Fibroblast of pulmonary artery (primary cell): ENCODE measurements at regions not wholly inside any gene's neighbourhood (a gene's known extent, or its start where the extent isn't known, plus 50 kb on each side); places are given as distances from the start of the nearest gene placed in this dataset.

Source experiments
- DNase-seq: peaks from one replicate; pipeline ENCODE4 v3.0.0-alpha.2; 2010; ENCODE audit warnings: low read depth
- H3K4me3 ChIP-seq: replicated peaks from 2 replicates; pipeline ENCODE4 v1.5.1; 2011; ENCODE audit warnings: low read depth, mild to moderate bottlenecking, control low read depth, low read length, moderate library complexity
- TF ChIP-seq, protein P1 (sequence below): IDR thresholded peaks from 2 replicates; pipeline ENCODE4 v1.5.1; 2011; ENCODE audit warnings: mild to moderate bottlenecking, control low read depth, low read length, inconsistent platforms; ENCODE audit errors: missing control alignments

DNA sequence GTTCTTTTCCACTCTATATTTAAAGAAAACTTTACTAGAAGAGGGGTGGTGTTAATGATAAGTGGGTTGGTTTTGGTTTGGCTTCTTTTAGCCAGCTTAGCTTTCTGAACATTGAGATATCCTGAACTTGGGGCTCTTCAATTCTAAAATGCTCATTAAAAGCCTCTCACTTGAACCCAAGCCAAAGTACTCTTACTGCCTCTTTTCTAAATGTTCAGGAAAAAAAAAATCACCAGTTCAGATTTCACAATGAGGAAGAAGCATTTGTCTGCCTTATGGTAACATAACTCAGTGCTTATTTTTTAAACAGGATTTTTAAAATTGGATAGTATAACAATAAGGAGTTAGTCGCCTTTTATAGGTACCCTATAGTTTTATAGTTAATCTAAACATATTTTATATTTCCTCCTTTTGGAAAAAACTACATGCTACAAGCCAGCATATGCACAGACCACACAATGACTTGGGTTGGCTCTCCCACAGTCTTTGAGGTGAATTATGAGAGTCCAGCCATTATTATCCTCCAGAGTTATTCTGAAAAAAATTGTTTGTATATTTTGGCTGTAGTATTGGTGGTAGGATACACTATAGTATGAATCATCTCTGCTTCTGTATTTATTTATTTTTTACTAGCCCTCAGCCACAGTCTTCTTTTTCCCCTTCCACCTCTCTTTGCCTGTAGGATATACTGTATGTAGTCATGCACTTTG, 195.5 kb upstream of the TMPO start:
- H3K4me3 ChIP-seq: no peak overlapping the region
- DNase-seq: no peak
- TF ChIP-seq, protein P1, sequence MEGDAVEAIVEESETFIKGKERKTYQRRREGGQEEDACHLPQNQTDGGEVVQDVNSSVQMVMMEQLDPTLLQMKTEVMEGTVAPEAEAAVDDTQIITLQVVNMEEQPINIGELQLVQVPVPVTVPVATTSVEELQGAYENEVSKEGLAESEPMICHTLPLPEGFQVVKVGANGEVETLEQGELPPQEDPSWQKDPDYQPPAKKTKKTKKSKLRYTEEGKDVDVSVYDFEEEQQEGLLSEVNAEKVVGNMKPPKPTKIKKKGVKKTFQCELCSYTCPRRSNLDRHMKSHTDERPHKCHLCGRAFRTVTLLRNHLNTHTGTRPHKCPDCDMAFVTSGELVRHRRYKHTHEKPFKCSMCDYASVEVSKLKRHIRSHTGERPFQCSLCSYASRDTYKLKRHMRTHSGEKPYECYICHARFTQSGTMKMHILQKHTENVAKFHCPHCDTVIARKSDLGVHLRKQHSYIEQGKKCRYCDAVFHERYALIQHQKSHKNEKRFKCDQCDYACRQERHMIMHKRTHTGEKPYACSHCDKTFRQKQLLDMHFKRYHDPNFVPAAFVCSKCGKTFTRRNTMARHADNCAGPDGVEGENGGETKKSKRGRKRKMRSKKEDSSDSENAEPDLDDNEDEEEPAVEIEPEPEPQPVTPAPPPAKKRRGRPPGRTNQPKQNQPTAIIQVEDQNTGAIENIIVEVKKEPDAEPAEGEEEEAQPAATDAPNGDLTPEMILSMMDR: no peak

DNA sequence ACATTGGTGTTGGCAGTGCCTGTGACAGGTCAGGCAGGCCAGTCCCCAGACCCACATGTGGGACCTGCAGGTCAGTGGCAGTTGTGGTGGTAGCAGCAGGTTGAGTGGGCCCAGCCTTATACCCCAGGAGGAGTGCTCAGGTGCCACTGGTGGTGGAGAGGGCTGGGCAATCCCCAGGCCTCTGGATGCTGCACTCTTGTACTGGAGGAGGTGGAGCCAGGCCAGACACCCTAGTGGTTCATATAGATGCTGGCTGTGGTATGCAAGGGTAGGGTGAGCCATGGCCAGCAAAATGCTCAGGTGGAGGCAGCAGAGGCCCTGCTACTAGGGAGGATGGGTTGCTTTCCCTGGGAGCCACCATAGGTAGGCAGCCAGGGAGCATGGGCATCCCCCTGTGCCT, 190.4 kb upstream of the TMPO start:
- H3K4me3 ChIP-seq: no peak overlapping the region
- TF ChIP-seq, protein P1: no peak
- no peak for DNase-seq

DNA sequence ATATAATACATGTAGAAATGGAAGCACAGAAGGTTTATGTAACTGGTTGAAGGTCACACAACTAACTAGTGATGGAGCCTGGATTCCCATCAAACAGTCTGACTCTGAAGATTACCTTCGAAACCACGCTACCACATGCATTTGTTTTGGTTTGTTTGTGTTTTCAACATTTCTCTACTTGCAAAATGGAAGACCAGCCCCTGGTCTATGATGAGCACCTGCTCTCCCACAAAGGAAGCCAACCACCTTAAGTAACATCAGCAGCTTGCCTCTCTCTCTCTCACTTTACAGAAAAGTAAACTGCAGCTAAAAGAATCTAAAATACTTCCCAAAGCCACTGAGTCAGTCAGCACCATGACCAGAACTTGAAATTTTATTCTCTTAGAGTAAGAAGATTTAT, 186.9 kb upstream of the TMPO start:
- no peak for DNase-seq
- no peak overlapping the region for H3K4me3 ChIP-seq

DNA sequence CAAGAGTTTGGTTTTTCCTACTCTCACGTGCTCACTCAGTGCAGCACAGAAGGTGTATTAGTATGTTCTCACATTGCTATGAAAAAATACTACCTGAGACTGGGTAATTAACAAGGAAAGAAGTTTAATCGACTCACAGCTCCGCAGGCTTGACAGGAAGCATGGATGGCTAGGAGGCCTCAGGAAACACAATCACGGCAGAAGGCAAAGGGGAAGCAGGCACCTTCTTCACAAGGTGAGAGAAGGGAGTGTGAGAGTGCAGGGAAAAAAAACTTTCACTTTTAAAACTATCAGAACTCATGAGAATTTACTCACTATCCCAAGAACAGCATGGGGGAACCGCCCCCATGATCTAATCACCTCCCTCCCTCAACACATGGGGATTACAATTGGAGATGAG, 185.8 kb upstream of the TMPO start:
- no peak overlapping the region for H3K4me3 ChIP-seq
- TF ChIP-seq, protein P1: no peak
- DNase-seq: no peak

More for the DNA sequence above, 186.9 kb upstream of the TMPO start:
- TF ChIP-seq, protein P1: no peak

DNA sequence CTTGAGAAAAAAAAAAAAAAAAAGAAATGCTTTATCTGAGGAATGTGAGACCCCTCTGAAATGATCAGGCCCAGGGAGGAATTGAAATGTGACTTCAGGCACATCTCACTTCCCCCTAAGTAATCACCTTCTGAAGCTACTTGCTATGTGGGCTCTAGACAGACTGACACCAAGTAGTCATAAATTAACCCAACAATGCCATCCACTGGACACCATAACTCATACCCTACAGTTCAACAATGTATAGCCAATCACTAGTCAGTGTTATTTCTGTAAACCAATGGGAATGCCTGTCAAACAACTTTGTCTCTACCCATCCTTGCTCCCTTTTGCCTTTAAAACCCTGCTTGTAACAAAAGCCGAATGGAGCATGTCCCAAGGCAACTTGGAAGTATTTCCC, 182.7 kb upstream of the TMPO start:
- DNase-seq: no peak
- TF ChIP-seq, protein P1: no peak
- H3K4me3 ChIP-seq: no peak overlapping the region

DNA sequence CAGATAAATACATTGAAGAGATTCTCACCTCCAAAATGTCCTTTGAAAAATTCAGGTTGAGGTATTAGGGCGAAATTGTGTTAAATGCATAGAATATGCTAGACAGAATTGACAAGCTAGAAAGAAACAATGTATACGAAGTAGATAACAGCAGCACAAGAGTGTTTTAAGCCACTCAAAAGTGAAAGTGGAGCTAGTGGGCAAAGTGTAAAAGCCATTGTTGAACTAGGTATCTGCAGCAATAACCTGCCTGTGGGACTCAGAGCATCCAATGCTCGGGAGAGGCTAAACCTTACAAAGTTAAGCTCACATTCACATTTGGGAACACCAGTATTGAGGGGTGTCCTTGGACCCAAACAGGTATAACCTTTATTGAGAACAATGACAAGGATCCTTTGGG, 180.6 kb upstream of the TMPO start:
- DNase-seq: no peak
- TF ChIP-seq, protein P1: no peak
- H3K4me3 ChIP-seq: no peak overlapping the region

DNA sequence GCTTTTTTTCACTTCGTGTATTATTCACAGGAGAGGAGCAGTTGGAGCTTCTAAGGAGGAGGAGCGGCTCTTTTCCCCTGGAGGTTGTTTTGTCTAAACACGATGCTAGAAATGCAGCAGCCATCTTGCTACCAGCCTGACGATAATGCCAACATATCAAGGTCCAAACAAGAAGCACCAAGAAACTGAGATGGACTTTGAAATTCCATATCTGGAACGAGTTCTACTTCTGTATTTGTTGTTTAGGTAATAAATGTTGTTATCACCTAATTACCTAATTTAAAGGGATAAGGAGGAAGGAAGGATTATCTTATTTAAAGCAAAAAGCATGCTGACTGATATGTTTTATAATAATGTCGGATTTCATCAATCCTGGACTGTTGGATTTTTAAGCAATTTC, 174.4 kb upstream of the TMPO start:
- TF ChIP-seq, protein P1: no peak
- DNase-seq: no peak
- H3K4me3 ChIP-seq: no peak overlapping the region
